ENCODE measurements at regions not wholly inside any gene's neighbourhood (a gene's known extent, or its start where the extent isn't known, plus 50 kb on each side); places are given as distances from the start of the nearest gene placed in this dataset.

GRCh38 chr1:29462096-29462495 lies 225.8 kb downstream of the PTPRU start:
- TF ChIP-seq CTCF (IDR thresholded peaks at IDR 0.05 in 8 of 11, conservative IDR thresholded peaks at IDR 0.05 in 3 of 11) (no peak), POLR2A (IDR thresholded peaks at IDR 0.05) (no peak), POLR2AphosphoS5 (IDR thresholded peaks at IDR 0.05) (no peak)

Measured in spleen (tissue), 7 donors.